CD4-positive, alpha-beta T cell treated with Interleukin-15 for 1 hour (primary cell): ENCODE measurements at regions not wholly inside any gene's neighbourhood (a gene's known extent, or its start where the extent isn't known, plus 50 kb on each side); places are given as distances from the start of the nearest gene placed in this dataset.
"Not testable (repeated sequence)": the region's sequence is repeated elsewhere in the genome, so short reads cannot be mapped to it uniquely, and the experiment has no call there.

Experiments
- DNase-seq: peaks from one replicate; pipeline ENCODE4 v3.0.0-alpha.2; 2020

GRCh38 chr7:138169441-138169851 is 93.2 kb downstream of the AKR1D1 start:
- no peak for DNase-seq

- DNase-seq: no peak
Measured at GRCh38 chr7:138170298-138170697, 94.0 kb downstream of the AKR1D1 start.

- no peak for DNase-seq
Measured at GRCh38 chr7:138170959-138171703, 94.9 kb downstream of the AKR1D1 start.

GRCh38 chr7:138173548-138173947 is 97.3 kb downstream of the AKR1D1 start:
- DNase-seq: no peak

- DNase-seq: no peak
Measured at GRCh38 chr7:138176060-138176459, 99.8 kb downstream of the AKR1D1 start.

GRCh38 chr7:138184191-138184590 is 107.9 kb downstream of the AKR1D1 start:
- no peak for DNase-seq

- DNase-seq: no peak
Measured at GRCh38 chr7:138185132-138185908, 109.1 kb downstream of the AKR1D1 start.

- no peak for DNase-seq
Measured at GRCh38 chr7:138186951-138187351, 110.7 kb downstream of the AKR1D1 start.

- no peak for DNase-seq
Measured at GRCh38 chr7:138188290-138188858, 112.1 kb downstream of the AKR1D1 start.

- no peak for DNase-seq
Measured at GRCh38 chr7:138194567-138194966, 118.3 kb downstream of the AKR1D1 start.

- DNase-seq: no peak
Measured at GRCh38 chr7:138195151-138195571, 118.9 kb downstream of the AKR1D1 start.

GRCh38 chr7:138196503-138196946 is 120.3 kb downstream of the AKR1D1 start:
- peak; percentile 22 for DNase-seq

GRCh38 chr7:138196971-138197896 is 121.0 kb downstream of the AKR1D1 start:
- no peak for DNase-seq

- DNase-seq: no peak
Measured at GRCh38 chr7:138204285-138204981, 128.2 kb downstream of the AKR1D1 start.

GRCh38 chr7:138204982-138205298 is 128.7 kb downstream of the AKR1D1 start:
- DNase-seq: no peak

- DNase-seq: no peak
Measured at GRCh38 chr7:138205614-138206150, 129.4 kb downstream of the AKR1D1 start.

GRCh38 chr7:138207555-138207971 is 131.3 kb downstream of the AKR1D1 start:
- no peak for DNase-seq

- no peak for DNase-seq
Measured at GRCh38 chr7:138208142-138208570, 131.9 kb downstream of the AKR1D1 start.

- no peak for DNase-seq
Measured at GRCh38 chr7:138208864-138209263, 132.6 kb downstream of the AKR1D1 start.

- DNase-seq: no peak
Measured at GRCh38 chr7:138212314-138212713, 136.1 kb downstream of the AKR1D1 start.

GRCh38 chr7:138214926-138215325 is 138.7 kb downstream of the AKR1D1 start:
- no peak for DNase-seq

- not testable (repeated sequence) for DNase-seq
Measured at GRCh38 chr7:138220321-138220720, 144.1 kb downstream of the AKR1D1 start.
